Thyroid gland (tissue), 4 donors: ENCODE measurements at regions not wholly inside any gene's neighbourhood (a gene's known extent, or its start where the extent isn't known, plus 50 kb on each side); places are given as distances from the start of the nearest gene placed in this dataset.
"Not testable (repeated sequence)": the region's sequence is repeated elsewhere in the genome, so short reads cannot be mapped to it uniquely, and the experiment has no call there.

Experiments used
- CTCF ChIP-seq, 6 experiments: fragments of 200-600 bp in 3 of 6; fragments of 450-650 bp in 3 of 6; sonication (generic) in 3 of 6; IDR thresholded peaks; one replicate each; pipeline ENCODE4 v1.5.1; 2016 to 2019; ENCODE audit warnings: antibody characterized with exemption in 6 of 6, mild to moderate bottlenecking in 2 of 6, inconsistent platforms in 1 of 6, moderate library complexity in 1 of 6
- POLR2A ChIP-seq, 2 donors: fragments of 450-650 bp; IDR thresholded peaks; one replicate each; pipeline ENCODE4 v1.6.1; 2017; ENCODE audit warnings: antibody characterized with exemption in 2 of 2, mild to moderate bottlenecking in 2 of 2, moderate library complexity in 1 of 2

- TF ChIP-seq POLR2A, CTCF (IDR thresholded peaks at IDR 0.05): not testable (repeated sequence)
Measured at GRCh38 chr15:34653326-34653725, 69.9 kb upstream of the GOLGA8B start.
